Peyer's patch (tissue), 4 donors: ENCODE measurements at regions not wholly inside any gene's neighbourhood (a gene's known extent, or its start where the extent isn't known, plus 50 kb on each side); places are given as distances from the start of the nearest gene placed in this dataset.

Experiments used
- DNase-seq, 3 donors: peaks; one replicate each; pipeline ENCODE4 v3.0.0-alpha.2; 2017 to 2019
- H3K27ac ChIP-seq, 4 donors: fragments of 200-600 bp; sonication (generic); one replicate each; pipeline ENCODE4 v1.5.1; 2016 to 2019
- H3K27me3 ChIP-seq, 2 donors: fragments of 200-600 bp; sonication (generic); one replicate each; pipeline ENCODE4 v1.5.1; 2019
- H3K36me3 ChIP-seq, 3 donors: fragments of 200-600 bp; sonication (generic); one replicate each; pipeline ENCODE4 v1.5.1; 2016 to 2019
- H3K4me1 ChIP-seq, 4 donors: fragments of 200-600 bp; sonication (generic); one replicate each; pipeline ENCODE4 v1.5.1; 2016 to 2019
- H3K4me3 ChIP-seq, 4 donors: fragments of 200-600 bp; sonication (generic); 1 replicate in 3 of 4; 2 replicates in 1 of 4; pipeline ENCODE4 v1.5.1; 2016 to 2019; ENCODE audit warnings: mild to moderate bottlenecking in 1 of 4
- H3K9me3 ChIP-seq, 4 donors: fragments of 200-600 bp; sonication (generic); one replicate each; pipeline ENCODE4 v1.5.1; 2016 to 2019; ENCODE audit warnings: mild to moderate bottlenecking in 1 of 4
- POLR2A ChIP-seq, 2 donors: fragments of 450-650 bp; IDR thresholded peaks; one replicate each; pipeline ENCODE4 v1.5.1; 2017; ENCODE audit warnings: antibody characterized with exemption in 2 of 2, mild to moderate bottlenecking in 2 of 2, moderate library complexity in 2 of 2
- TF ChIP-seq, protein P1 (sequence below), 6 experiments: fragments of 450-650 bp in 4 of 6; fragments of 200-600 bp in 2 of 6; sonication (generic) in 1 of 6; IDR thresholded peaks; one replicate each; pipeline ENCODE4 v1.5.1; 2017 to 2019; ENCODE audit warnings: antibody characterized with exemption in 6 of 6, mild to moderate bottlenecking in 3 of 6, moderate library complexity in 1 of 6

DNA sequence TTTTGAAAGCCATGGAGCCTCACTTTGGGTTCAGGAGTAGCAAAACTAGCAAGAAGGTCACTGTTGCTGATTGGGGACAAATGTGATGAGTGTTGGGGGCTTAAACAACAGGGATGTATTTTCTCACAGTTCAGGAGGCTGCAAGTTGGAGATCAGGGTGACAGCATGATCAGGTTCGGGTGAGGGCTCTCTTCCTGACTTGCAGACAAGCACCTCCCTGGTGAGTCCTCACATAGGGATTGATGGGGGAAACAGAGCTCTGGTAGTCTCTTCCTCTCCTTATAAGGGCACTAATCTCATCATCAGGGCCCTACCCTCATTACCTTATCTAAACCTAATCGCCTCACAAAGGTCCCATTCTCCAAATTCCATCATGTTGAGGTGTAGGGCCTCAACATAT is 179.2 kb downstream of the TSHZ3 start:
- H3K4me3 ChIP-seq = no peak overlapping the region
- no peaks in the 10 kb centered on the region for H3K4me1 ChIP-seq
- no peak for DNase-seq
- H3K9me3 ChIP-seq = no peaks in the 10 kb centered on the region
- no peaks in the 10 kb centered on the region for H3K36me3 ChIP-seq
- no peaks in the 10 kb centered on the region for H3K27me3 ChIP-seq
- no peak overlapping the region for H3K27ac ChIP-seq
- TF ChIP-seq POLR2A (IDR thresholded peaks at IDR 0.05) = no peak
- TF ChIP-seq, protein P1, sequence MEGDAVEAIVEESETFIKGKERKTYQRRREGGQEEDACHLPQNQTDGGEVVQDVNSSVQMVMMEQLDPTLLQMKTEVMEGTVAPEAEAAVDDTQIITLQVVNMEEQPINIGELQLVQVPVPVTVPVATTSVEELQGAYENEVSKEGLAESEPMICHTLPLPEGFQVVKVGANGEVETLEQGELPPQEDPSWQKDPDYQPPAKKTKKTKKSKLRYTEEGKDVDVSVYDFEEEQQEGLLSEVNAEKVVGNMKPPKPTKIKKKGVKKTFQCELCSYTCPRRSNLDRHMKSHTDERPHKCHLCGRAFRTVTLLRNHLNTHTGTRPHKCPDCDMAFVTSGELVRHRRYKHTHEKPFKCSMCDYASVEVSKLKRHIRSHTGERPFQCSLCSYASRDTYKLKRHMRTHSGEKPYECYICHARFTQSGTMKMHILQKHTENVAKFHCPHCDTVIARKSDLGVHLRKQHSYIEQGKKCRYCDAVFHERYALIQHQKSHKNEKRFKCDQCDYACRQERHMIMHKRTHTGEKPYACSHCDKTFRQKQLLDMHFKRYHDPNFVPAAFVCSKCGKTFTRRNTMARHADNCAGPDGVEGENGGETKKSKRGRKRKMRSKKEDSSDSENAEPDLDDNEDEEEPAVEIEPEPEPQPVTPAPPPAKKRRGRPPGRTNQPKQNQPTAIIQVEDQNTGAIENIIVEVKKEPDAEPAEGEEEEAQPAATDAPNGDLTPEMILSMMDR (IDR thresholded peaks at IDR 0.05) = no peak

DNA sequence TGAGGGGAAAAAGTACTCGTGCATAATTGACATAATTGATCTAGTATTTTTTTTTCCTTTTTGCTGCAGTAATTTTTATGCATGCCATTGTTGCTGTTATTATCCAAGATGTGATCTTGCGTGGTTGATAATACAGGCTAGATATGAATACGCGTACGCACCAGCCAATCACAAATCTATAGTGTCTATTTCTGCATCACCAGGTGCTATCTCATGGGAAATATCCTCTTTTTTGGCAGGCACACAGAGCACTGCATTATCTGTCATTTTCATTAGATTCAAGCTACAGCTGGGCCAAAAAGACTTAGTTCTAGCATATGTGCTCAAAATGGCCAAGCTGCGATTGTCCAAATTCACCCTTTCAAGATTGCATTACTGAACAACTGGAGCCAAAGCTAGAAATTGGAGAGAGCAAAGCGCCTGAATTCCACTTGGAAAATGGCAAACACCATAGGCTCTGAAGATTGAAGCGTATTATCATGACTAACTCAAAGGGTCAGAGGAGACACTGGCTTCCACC is 181.1 kb downstream of the TSHZ3 start:
- no peaks in the 10 kb centered on the region for H3K27me3 ChIP-seq
- TF ChIP-seq, protein P1 (IDR thresholded peaks at IDR 0.05) = no peak
- TF ChIP-seq POLR2A (IDR thresholded peaks at IDR 0.05) = no peak
- H3K4me1 ChIP-seq = no peaks in the 10 kb centered on the region
- H3K4me3 ChIP-seq = no peak overlapping the region
- DNase-seq = no peak
- no peak overlapping the region for H3K27ac ChIP-seq
- no peaks in the 10 kb centered on the region for H3K9me3 ChIP-seq
- H3K36me3 ChIP-seq = no peaks in the 10 kb centered on the region

DNA sequence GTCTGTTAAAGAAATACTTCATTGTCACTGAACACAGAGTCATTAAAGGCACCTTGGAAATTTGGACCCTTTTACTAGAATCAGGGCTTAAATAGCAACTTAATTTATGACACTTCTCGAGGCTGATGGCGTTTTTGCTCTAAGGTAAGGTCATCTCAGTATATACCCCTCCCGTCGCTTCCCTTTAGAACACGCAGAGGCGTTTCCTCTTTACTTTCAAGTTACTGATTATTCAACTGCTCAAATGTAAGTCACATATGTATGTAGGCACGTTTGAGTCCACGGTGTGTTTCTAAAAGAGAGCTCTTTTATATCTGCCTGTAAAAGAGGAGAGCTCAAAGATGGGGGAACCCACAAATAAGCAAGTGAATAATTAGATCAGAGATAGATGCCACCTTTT is 181.5 kb downstream of the TSHZ3 start:
- no peak for TF ChIP-seq POLR2A (IDR thresholded peaks at IDR 0.05)
- TF ChIP-seq, protein P1 (IDR thresholded peaks at IDR 0.05) = no peak
- no peaks in the 10 kb centered on the region for H3K4me1 ChIP-seq
- no peak for DNase-seq

DNA sequence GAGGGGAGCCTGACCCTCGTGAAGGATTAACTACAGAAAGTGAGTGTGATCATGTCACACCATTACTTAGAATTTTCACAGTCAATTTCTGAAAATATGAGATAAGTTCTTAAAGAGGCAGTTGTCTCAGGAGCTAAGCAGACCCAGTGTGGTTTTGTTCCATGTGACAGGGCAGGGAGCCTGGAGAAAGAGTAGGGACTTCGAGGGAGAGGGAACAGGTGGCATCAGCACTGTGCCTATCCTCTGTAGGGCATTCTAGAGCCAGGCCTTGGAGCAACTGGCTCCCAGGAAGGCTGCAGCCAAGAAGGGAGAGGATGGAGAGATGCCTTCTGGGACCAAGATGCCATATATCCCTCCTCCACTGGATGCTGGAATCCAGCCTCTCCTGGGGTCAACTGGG is 183.0 kb downstream of the TSHZ3 start:
- Histone ChIP-seq H3K27ac (no peak overlapping the region), H3K4me3 (no peak overlapping the region), H3K36me3 (no peaks in the 10 kb centered on the region), H3K4me1 (no peaks in the 10 kb centered on the region), H3K27me3 (no peaks in the 10 kb centered on the region), H3K9me3 (no peaks in the 10 kb centered on the region)
- TF ChIP-seq POLR2A (IDR thresholded peaks at IDR 0.05) = no peak
- TF ChIP-seq, protein P1 (IDR thresholded peaks at IDR 0.05) = no peak
- DNase-seq = no peak

More for the DNA sequence above, 181.5 kb downstream of the TSHZ3 start:
- Histone ChIP-seq H3K36me3 (no peaks in the 10 kb centered on the region), H3K27ac (no peak overlapping the region), H3K4me3 (no peak overlapping the region), H3K27me3 (no peaks in the 10 kb centered on the region), H3K9me3 (no peaks in the 10 kb centered on the region)

DNA sequence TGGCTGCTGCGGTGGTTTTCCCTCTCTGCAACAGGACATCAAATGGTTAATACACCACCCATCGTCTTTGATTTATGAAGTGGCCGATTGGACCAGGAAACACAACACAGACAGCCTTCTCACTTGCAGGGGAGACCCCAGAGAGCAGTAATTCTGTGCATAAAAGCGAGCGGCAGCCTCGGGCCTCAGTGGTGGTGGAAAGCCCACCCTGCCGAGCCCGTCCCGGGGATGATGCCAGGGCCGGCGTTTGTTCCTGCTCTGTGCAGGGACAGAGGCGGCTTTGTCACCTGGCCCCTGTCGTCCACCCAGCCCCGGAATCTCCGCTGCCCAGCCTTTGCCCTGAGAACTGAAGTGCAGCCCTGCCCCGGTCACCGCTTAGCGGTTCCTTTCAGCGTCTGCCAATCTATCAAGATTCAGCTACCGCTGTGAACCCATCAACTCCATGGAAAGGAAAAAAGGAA is 184.4 kb downstream of the TSHZ3 start:
- Histone ChIP-seq H3K27ac (no peak overlapping the region), H3K36me3 (no peaks in the 10 kb centered on the region), H3K4me3 (no peak overlapping the region), H3K27me3 (no peaks in the 10 kb centered on the region), H3K9me3 (no peaks in the 10 kb centered on the region), H3K4me1 (no peaks in the 10 kb centered on the region)
- no peak for TF ChIP-seq POLR2A (IDR thresholded peaks at IDR 0.05)
- TF ChIP-seq, protein P1 (IDR thresholded peaks at IDR 0.05) = no peak
- no peak for DNase-seq
